Karpas-422 (cell line): ENCODE measurements at regions not wholly inside any gene's neighbourhood (a gene's known extent, or its start where the extent isn't known, plus 50 kb on each side); places are given as distances from the start of the nearest gene placed in this dataset.

Source experiments
- DNase-seq: peaks from one replicate; pipeline ENCODE4 v3.0.0-alpha.2; 2015
- H2AFZ ChIP-seq: fragments of 200-600 bp; sonication (generic); 2 replicates; pipeline ENCODE4 v1.6.1; 2014; ENCODE audit warnings: antibody characterized with exemption, low read length, mixed read lengths
- H3K27ac ChIP-seq: fragments of 200-600 bp; sonication (generic); 2 replicates; pipeline ENCODE4 v1.5.1; 2014; ENCODE audit warnings: mild to moderate bottlenecking, low read length, moderate library complexity
- H3K27me3 ChIP-seq: fragments of 200-600 bp; sonication (generic); 2 replicates; pipeline ENCODE4 v1.6.1; 2014; ENCODE audit warnings: low read length, mixed read lengths
- H3K36me3 ChIP-seq: fragments of 200-600 bp; sonication (generic); 2 replicates; pipeline ENCODE4 v1.6.1; 2014; ENCODE audit warnings: low read length, mixed read lengths; ENCODE audit not compliant: insufficient read depth
- H3K4me1 ChIP-seq: fragments of 200-600 bp; sonication (generic); 2 replicates; pipeline ENCODE4 v1.6.1; 2014; ENCODE audit warnings: mild to moderate bottlenecking, low read length, mixed read lengths
- H3K4me2 ChIP-seq: fragments of 200-600 bp; sonication (generic); 2 replicates; pipeline ENCODE4 v1.6.1; 2014; ENCODE audit warnings: low read length, low read depth, mild to moderate bottlenecking; ENCODE audit not compliant: poor library complexity, severe bottlenecking
- H3K4me3 ChIP-seq: fragments of 200-600 bp; sonication (generic); 2 replicates; pipeline ENCODE4 v1.5.1; 2014; ENCODE audit warnings: mild to moderate bottlenecking, antibody characterized with exemption, low read length, mixed read lengths
- H3K79me2 ChIP-seq: fragments of 200-600 bp; sonication (generic); 2 replicates; pipeline ENCODE4 v1.6.1; 2014; ENCODE audit warnings: mild to moderate bottlenecking, low read length, mixed read lengths
- H3K9ac ChIP-seq: fragments of 200-600 bp; sonication (generic); 2 replicates; pipeline ENCODE4 v1.6.0; 2014; ENCODE audit warnings: low read length
- H3K9me2 ChIP-seq: fragments of 200-600 bp; sonication (generic), shearing (Covaris generic); replicated peaks from 2 replicates; pipeline ENCODE4 v1.6.0; 2014; ENCODE audit warnings: mild to moderate bottlenecking, low read length, moderate library complexity; ENCODE audit not compliant: insufficient read depth
- H3K9me3 ChIP-seq: fragments of 300-700, 200-600 bp; sonication (generic); 2 replicates; pipeline ENCODE4 v1.6.1; 2014; ENCODE audit warnings: low read length, mixed read lengths
- H4K20me1 ChIP-seq: fragments of 200-600 bp; sonication (generic); 2 replicates; pipeline ENCODE4 v1.6.1; 2014; ENCODE audit warnings: mild to moderate bottlenecking, antibody characterized with exemption, low read length, low read depth; ENCODE audit not compliant: insufficient read depth

GRCh38 chr6:105567140-105567539 lies 164.3 kb upstream of the PREP start:
- H2AFZ ChIP-seq: no peak overlapping the region
- H3K9me2 ChIP-seq: no peaks in the 10 kb centered on the region
- H3K9me3 ChIP-seq: no peaks in the 10 kb centered on the region
- H3K27me3 ChIP-seq: no peaks in the 10 kb centered on the region
- no peak overlapping the region for H3K4me2 ChIP-seq
- H3K4me3 ChIP-seq: no peak overlapping the region
- no peaks in the 10 kb centered on the region for H3K79me2 ChIP-seq
- no peak for DNase-seq
- H3K27ac ChIP-seq: no peak overlapping the region
- no peaks in the 10 kb centered on the region for H3K4me1 ChIP-seq
- no peak overlapping the region for H3K9ac ChIP-seq
- H3K36me3 ChIP-seq: no peaks in the 10 kb centered on the region
- H4K20me1 ChIP-seq: no peaks in the 10 kb centered on the region

- Histone ChIP-seq H3K4me2 (no peak overlapping the region), H2AFZ (no peak overlapping the region), H3K9me2 (no peaks in the 10 kb centered on the region), H3K79me2 (no peaks in the 10 kb centered on the region), H3K4me3 (no peak overlapping the region), H3K27me3 (no peaks in the 10 kb centered on the region), H3K9ac (no peak overlapping the region), H3K36me3 (no peaks in the 10 kb centered on the region), H4K20me1 (no peaks in the 10 kb centered on the region), H3K4me1 (no peaks in the 10 kb centered on the region), H3K27ac (no peak overlapping the region), H3K9me3 (no peaks in the 10 kb centered on the region)
- DNase-seq: no peak
Observed at GRCh38 chr6:105566503-105566902, 163.6 kb upstream of the PREP start.

GRCh38 chr6:105564121-105564902 lies 161.4 kb upstream of the PREP start:
- no peak overlapping the region for H3K9ac ChIP-seq
- no peaks in the 10 kb centered on the region for H3K36me3 ChIP-seq
- no peaks in the 10 kb centered on the region for H3K79me2 ChIP-seq
- no peaks in the 10 kb centered on the region for H3K9me3 ChIP-seq
- no peak overlapping the region for H3K27ac ChIP-seq
- H3K4me2 ChIP-seq: no peak overlapping the region
- H2AFZ ChIP-seq: no peak overlapping the region
- H3K4me3 ChIP-seq: no peak overlapping the region
- H3K4me1 ChIP-seq: no peaks in the 10 kb centered on the region
- no peaks in the 10 kb centered on the region for H4K20me1 ChIP-seq
- no peak for DNase-seq
- no peaks in the 10 kb centered on the region for H3K27me3 ChIP-seq
- H3K9me2 ChIP-seq: no peaks in the 10 kb centered on the region

- H3K9me3 ChIP-seq: no peaks in the 10 kb centered on the region
- no peak overlapping the region for H3K4me2 ChIP-seq
- no peaks in the 10 kb centered on the region; the same call in 1 of the 2 replicates for H3K27me3 ChIP-seq
- H2AFZ ChIP-seq: no peak overlapping the region
- no peak overlapping the region for H3K9ac ChIP-seq
- no peaks in the 10 kb centered on the region for H3K9me2 ChIP-seq
- no peak overlapping the region for H3K27ac ChIP-seq
- no peaks in the 10 kb centered on the region for H3K4me1 ChIP-seq
- no peak for DNase-seq
- H4K20me1 ChIP-seq: no peaks in the 10 kb centered on the region
- H3K36me3 ChIP-seq: no peaks in the 10 kb centered on the region
- H3K4me3 ChIP-seq: no peak overlapping the region
- H3K79me2 ChIP-seq: no peaks in the 10 kb centered on the region
Observed at GRCh38 chr6:105562027-105562426, 159.1 kb upstream of the PREP start.

- Histone ChIP-seq H3K27ac (no peak overlapping the region), H3K27me3 (no peaks in the 10 kb centered on the region; the same call in 1 of the 2 replicates), H4K20me1 (no peaks in the 10 kb centered on the region), H3K4me1 (no peaks in the 10 kb centered on the region), H3K9ac (no peak overlapping the region), H3K9me3 (no peaks in the 10 kb centered on the region), H2AFZ (no peak overlapping the region), H3K4me2 (no peak overlapping the region), H3K79me2 (no peaks in the 10 kb centered on the region), H3K9me2 (no peaks in the 10 kb centered on the region), H3K36me3 (no peaks in the 10 kb centered on the region), H3K4me3 (no peak overlapping the region)
- no peak for DNase-seq
Observed at GRCh38 chr6:105561486-105561885, 158.6 kb upstream of the PREP start.

GRCh38 chr6:105560611-105561066 lies 157.8 kb upstream of the PREP start:
- no peak overlapping the region for H2AFZ ChIP-seq
- no peaks in the 10 kb centered on the region for H3K9me2 ChIP-seq
- no peaks in the 10 kb centered on the region for H3K9me3 ChIP-seq
- no peaks in the 10 kb centered on the region for H3K4me1 ChIP-seq
- DNase-seq: no peak
- H3K27ac ChIP-seq: no peak overlapping the region
- no peaks in the 10 kb centered on the region for H4K20me1 ChIP-seq
- H3K36me3 ChIP-seq: no peaks in the 10 kb centered on the region
- no peak overlapping the region for H3K9ac ChIP-seq
- H3K79me2 ChIP-seq: no peaks in the 10 kb centered on the region
- no peak overlapping the region for H3K4me2 ChIP-seq
- H3K27me3 ChIP-seq: no peaks in the 10 kb centered on the region; the same call in 1 of the 2 replicates
- no peak overlapping the region for H3K4me3 ChIP-seq

- no peaks in the 10 kb centered on the region for H3K36me3 ChIP-seq
- no peak overlapping the region for H3K4me2 ChIP-seq
- no peak overlapping the region for H3K27ac ChIP-seq
- no peaks in the 10 kb centered on the region for H3K9me2 ChIP-seq
- H3K9ac ChIP-seq: no peak overlapping the region
- H3K4me3 ChIP-seq: no peak overlapping the region
- H2AFZ ChIP-seq: no peak overlapping the region
- no peaks in the 10 kb centered on the region for H3K79me2 ChIP-seq
- H3K9me3 ChIP-seq: no peaks in the 10 kb centered on the region
- no peaks in the 10 kb centered on the region for H4K20me1 ChIP-seq
- H3K4me1 ChIP-seq: no peaks in the 10 kb centered on the region
- DNase-seq: no peak
- no peaks in the 10 kb centered on the region; the same call in 1 of the 2 replicates for H3K27me3 ChIP-seq
Observed at GRCh38 chr6:105557291-105557690, 154.4 kb upstream of the PREP start.

GRCh38 chr6:105553171-105553570 lies 150.3 kb upstream of the PREP start:
- no peaks in the 10 kb centered on the region for H3K36me3 ChIP-seq
- no peak overlapping the region for H3K27ac ChIP-seq
- H3K27me3 ChIP-seq: no peaks in the 10 kb centered on the region
- no peak overlapping the region for H3K4me3 ChIP-seq
- H3K9me3 ChIP-seq: no peaks in the 10 kb centered on the region
- H3K4me2 ChIP-seq: no peak overlapping the region
- no peak for DNase-seq
- H3K9me2 ChIP-seq: no peaks in the 10 kb centered on the region
- H2AFZ ChIP-seq: no peak overlapping the region
- H4K20me1 ChIP-seq: no peaks in the 10 kb centered on the region
- no peaks in the 10 kb centered on the region for H3K4me1 ChIP-seq
- no peak overlapping the region for H3K9ac ChIP-seq
- H3K79me2 ChIP-seq: no peaks in the 10 kb centered on the region
